Karpas-422 (cell line): ENCODE measurements at regions not wholly inside any gene's neighbourhood (a gene's known extent, or its start where the extent isn't known, plus 50 kb on each side); places are given as distances from the start of the nearest gene placed in this dataset.

ENCODE experiments used
- DNase-seq: peaks from one replicate; pipeline ENCODE4 v3.0.0-alpha.2; 2015
- H2AFZ ChIP-seq: fragments of 200-600 bp; sonication (generic); 2 replicates; pipeline ENCODE4 v1.6.1; 2014; ENCODE audit warnings: antibody characterized with exemption, low read length, mixed read lengths
- H3K27ac ChIP-seq: fragments of 200-600 bp; sonication (generic); 2 replicates; pipeline ENCODE4 v1.5.1; 2014; ENCODE audit warnings: mild to moderate bottlenecking, low read length, moderate library complexity
- H3K27me3 ChIP-seq: fragments of 200-600 bp; sonication (generic); 2 replicates; pipeline ENCODE4 v1.6.1; 2014; ENCODE audit warnings: low read length, mixed read lengths
- H3K36me3 ChIP-seq: fragments of 200-600 bp; sonication (generic); 2 replicates; pipeline ENCODE4 v1.6.1; 2014; ENCODE audit warnings: low read length, mixed read lengths; ENCODE audit not compliant: insufficient read depth
- H3K4me1 ChIP-seq: fragments of 200-600 bp; sonication (generic); 2 replicates; pipeline ENCODE4 v1.6.1; 2014; ENCODE audit warnings: mild to moderate bottlenecking, low read length, mixed read lengths
- H3K4me2 ChIP-seq: fragments of 200-600 bp; sonication (generic); 2 replicates; pipeline ENCODE4 v1.6.1; 2014; ENCODE audit warnings: low read length, low read depth, mild to moderate bottlenecking; ENCODE audit not compliant: poor library complexity, severe bottlenecking
- H3K4me3 ChIP-seq: fragments of 200-600 bp; sonication (generic); 2 replicates; pipeline ENCODE4 v1.5.1; 2014; ENCODE audit warnings: mild to moderate bottlenecking, antibody characterized with exemption, low read length, mixed read lengths
- H3K79me2 ChIP-seq: fragments of 200-600 bp; sonication (generic); 2 replicates; pipeline ENCODE4 v1.6.1; 2014; ENCODE audit warnings: mild to moderate bottlenecking, low read length, mixed read lengths
- H3K9ac ChIP-seq: fragments of 200-600 bp; sonication (generic); 2 replicates; pipeline ENCODE4 v1.6.0; 2014; ENCODE audit warnings: low read length
- H3K9me2 ChIP-seq: fragments of 200-600 bp; sonication (generic), shearing (Covaris generic); replicated peaks from 2 replicates; pipeline ENCODE4 v1.6.0; 2014; ENCODE audit warnings: mild to moderate bottlenecking, low read length, moderate library complexity; ENCODE audit not compliant: insufficient read depth
- H3K9me3 ChIP-seq: fragments of 300-700, 200-600 bp; sonication (generic); 2 replicates; pipeline ENCODE4 v1.6.1; 2014; ENCODE audit warnings: low read length, mixed read lengths
- H4K20me1 ChIP-seq: fragments of 200-600 bp; sonication (generic); 2 replicates; pipeline ENCODE4 v1.6.1; 2014; ENCODE audit warnings: mild to moderate bottlenecking, antibody characterized with exemption, low read length, low read depth; ENCODE audit not compliant: insufficient read depth

DNA sequence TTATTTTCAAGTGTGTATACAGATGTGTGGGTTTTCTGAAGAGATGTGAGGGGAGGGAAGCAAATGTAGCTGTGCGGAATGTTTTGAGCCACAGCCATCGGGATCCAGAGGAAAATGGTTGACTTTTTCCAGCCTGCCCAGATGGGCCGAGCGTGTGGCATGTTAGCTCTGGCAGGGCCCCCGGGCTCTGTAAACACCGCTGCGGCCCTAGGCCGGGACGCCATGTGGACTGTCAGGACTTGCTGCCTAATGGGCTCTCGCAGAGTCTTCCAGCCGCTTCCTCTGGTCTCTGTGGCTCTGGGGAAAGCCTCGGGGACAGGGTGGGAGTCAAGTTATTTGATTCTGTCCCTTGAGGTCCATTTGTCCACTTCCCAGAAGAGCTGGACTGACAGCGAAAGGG is 109.6 kb upstream of the PTCH1 start:
- H3K9ac ChIP-seq = no peak overlapping the region
- H3K4me3 ChIP-seq = no peak overlapping the region
- no peaks in the 10 kb centered on the region for H3K9me3 ChIP-seq
- H3K4me2 ChIP-seq = no peak overlapping the region
- no peak overlapping the region for H3K27ac ChIP-seq
- DNase-seq = no peak
- H4K20me1 ChIP-seq = no peaks in the 10 kb centered on the region
- no peaks in the 10 kb centered on the region for H3K36me3 ChIP-seq
- H3K27me3 ChIP-seq = no peaks in the 10 kb centered on the region
- H3K4me1 ChIP-seq = no peaks in the 10 kb centered on the region
- H2AFZ ChIP-seq = no peak overlapping the region
- H3K79me2 ChIP-seq = no peaks in the 10 kb centered on the region
- H3K9me2 ChIP-seq = no peaks in the 10 kb centered on the region

DNA sequence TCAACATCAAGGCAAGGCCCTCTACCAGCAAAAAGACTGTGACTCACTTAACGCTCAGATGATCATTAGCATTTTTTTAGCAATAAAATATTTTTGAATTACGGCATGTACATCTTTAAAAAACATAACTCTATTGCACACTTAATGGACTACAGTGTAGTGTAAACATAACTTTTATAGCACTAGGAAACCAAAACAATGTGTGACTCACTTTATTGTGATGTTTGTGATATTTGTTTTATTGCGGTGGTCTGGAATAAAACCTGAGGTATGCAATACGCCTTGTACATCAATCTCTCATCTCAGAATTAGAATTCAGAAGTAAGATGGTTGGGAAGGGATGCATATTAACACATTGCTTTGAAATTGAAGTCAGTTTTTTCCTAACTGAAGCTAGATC is 106.9 kb upstream of the PTCH1 start:
- no peak overlapping the region for H3K27ac ChIP-seq
- H3K36me3 ChIP-seq = no peaks in the 10 kb centered on the region
- no peak overlapping the region for H3K4me3 ChIP-seq
- H3K27me3 ChIP-seq = no peaks in the 10 kb centered on the region
- H3K4me2 ChIP-seq = no peak overlapping the region
- no peak for DNase-seq
- no peaks in the 10 kb centered on the region for H3K79me2 ChIP-seq
- no peak overlapping the region for H2AFZ ChIP-seq
- no peaks in the 10 kb centered on the region for H4K20me1 ChIP-seq
- no peak overlapping the region for H3K9ac ChIP-seq
- no peaks in the 10 kb centered on the region for H3K9me3 ChIP-seq
- H3K9me2 ChIP-seq = no peaks in the 10 kb centered on the region
- no peaks in the 10 kb centered on the region for H3K4me1 ChIP-seq

DNA sequence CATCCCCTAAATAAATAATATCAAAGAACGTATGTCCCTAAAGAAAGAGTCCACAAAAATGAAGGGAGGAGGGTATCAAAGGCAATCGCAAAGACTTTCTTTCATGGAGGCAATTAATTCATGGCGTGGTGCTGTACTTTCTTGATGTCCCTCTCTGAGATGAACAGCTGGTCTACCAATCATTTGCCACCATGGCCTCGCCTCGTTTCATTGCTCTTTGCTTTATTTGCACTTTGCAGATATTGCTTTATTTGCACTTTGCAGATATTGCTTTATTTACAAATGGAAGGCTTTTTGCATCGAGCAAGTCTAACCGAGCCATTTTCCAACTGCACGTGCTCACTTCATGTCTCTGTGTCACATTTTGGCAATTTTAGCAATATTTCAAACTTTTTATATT is 104.0 kb upstream of the PTCH1 start:
- Histone ChIP-seq H3K27ac (no peak overlapping the region), H3K9me3 (no peaks in the 10 kb centered on the region), H2AFZ (no peak overlapping the region), H3K4me3 (no peak overlapping the region), H3K4me2 (no peak overlapping the region), H3K36me3 (no peaks in the 10 kb centered on the region), H3K4me1 (no peaks in the 10 kb centered on the region), H3K79me2 (no peaks in the 10 kb centered on the region), H3K27me3 (no peaks in the 10 kb centered on the region), H3K9ac (no peak overlapping the region), H3K9me2 (no peaks in the 10 kb centered on the region), H4K20me1 (no peaks in the 10 kb centered on the region)
- DNase-seq = no peak

DNA sequence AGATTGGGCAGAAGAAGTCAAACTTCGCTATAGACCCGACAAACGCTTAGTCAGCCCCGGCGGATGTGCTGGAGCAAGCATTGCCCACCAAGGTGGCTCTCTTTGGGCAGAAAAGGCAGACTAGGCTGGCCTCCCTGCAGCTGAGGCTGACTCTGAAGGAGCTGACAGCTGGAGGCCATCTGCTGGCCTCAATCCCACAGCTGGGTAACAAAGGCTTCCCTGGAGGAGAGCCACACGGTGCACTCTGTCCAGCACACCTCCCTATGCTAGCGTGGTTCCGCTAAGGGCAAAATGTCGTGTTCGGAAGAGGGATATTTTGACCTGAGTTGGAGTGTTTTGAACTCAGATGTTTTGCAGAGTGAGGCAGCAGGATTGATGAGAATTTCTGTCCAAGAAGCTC is 103.5 kb upstream of the PTCH1 start:
- no peaks in the 10 kb centered on the region for H3K9me2 ChIP-seq
- no peaks in the 10 kb centered on the region for H3K36me3 ChIP-seq
- no peak overlapping the region for H3K27ac ChIP-seq
- no peaks in the 10 kb centered on the region for H3K9me3 ChIP-seq
- H3K27me3 ChIP-seq = no peaks in the 10 kb centered on the region
- H2AFZ ChIP-seq = no peak overlapping the region
- H4K20me1 ChIP-seq = no peaks in the 10 kb centered on the region
- DNase-seq = no peak
- no peak overlapping the region for H3K4me2 ChIP-seq
- no peaks in the 10 kb centered on the region for H3K4me1 ChIP-seq
- no peak overlapping the region for H3K9ac ChIP-seq
- no peak overlapping the region for H3K4me3 ChIP-seq
- no peaks in the 10 kb centered on the region for H3K79me2 ChIP-seq

DNA sequence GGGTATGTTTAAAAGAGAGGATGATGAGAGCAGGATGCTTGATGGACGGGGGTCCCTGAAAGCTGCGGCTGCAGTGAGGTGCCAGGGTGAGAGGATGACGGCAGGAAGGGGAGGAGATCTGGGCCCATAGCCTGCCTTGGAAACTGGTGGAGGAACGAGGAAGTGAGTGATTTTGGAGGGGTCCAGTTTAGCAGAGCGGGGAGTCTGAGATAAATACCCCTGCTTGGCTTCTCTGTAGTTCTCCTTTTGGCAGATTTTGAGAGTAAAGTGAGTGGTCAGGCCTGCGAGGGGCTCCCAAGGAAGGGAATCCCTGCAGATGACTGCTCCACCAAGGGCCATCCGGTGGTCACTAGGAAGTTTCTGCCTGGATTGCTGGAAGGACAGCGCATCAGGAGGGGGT is 98.5 kb upstream of the PTCH1 start:
- DNase-seq = no peak
- Histone ChIP-seq H2AFZ (no peak overlapping the region), H3K79me2 (no peaks in the 10 kb centered on the region), H4K20me1 (no peaks in the 10 kb centered on the region), H3K36me3 (no peaks in the 10 kb centered on the region), H3K9me3 (no peaks in the 10 kb centered on the region), H3K9me2 (no peaks in the 10 kb centered on the region), H3K4me2 (no peak overlapping the region), H3K4me3 (no peak overlapping the region), H3K4me1 (no peaks in the 10 kb centered on the region), H3K9ac (no peak overlapping the region), H3K27me3 (no peaks in the 10 kb centered on the region), H3K27ac (no peak overlapping the region)

DNA sequence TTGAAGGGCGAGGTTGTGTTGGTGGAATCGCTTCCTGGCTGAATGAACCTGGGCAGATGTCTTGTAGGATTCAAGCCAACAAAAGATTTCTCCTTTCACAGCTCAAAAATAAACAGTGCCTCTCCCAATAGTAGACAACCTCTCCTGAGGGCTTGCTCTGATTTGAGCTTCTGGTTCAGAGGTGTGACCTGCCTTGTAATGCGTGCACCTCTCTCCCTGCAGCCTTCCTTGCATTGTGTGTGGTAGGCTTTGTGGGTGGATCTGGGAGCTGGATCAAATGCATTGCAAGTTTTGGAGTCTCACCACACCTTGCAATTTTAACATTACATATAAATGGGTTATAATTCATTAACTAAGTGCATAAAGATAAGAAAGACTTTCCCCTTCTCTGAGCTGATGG is 96.9 kb upstream of the PTCH1 start:
- no peak overlapping the region for H3K9ac ChIP-seq
- no peak overlapping the region for H3K4me2 ChIP-seq
- no peaks in the 10 kb centered on the region for H3K9me2 ChIP-seq
- no peak overlapping the region for H3K27ac ChIP-seq
- no peaks in the 10 kb centered on the region for H3K79me2 ChIP-seq
- H4K20me1 ChIP-seq = no peaks in the 10 kb centered on the region
- H3K4me1 ChIP-seq = no peaks in the 10 kb centered on the region
- no peaks in the 10 kb centered on the region for H3K36me3 ChIP-seq
- H2AFZ ChIP-seq = no peak overlapping the region
- H3K9me3 ChIP-seq = no peaks in the 10 kb centered on the region
- no peak for DNase-seq
- no peak overlapping the region for H3K4me3 ChIP-seq
- H3K27me3 ChIP-seq = no peaks in the 10 kb centered on the region

DNA sequence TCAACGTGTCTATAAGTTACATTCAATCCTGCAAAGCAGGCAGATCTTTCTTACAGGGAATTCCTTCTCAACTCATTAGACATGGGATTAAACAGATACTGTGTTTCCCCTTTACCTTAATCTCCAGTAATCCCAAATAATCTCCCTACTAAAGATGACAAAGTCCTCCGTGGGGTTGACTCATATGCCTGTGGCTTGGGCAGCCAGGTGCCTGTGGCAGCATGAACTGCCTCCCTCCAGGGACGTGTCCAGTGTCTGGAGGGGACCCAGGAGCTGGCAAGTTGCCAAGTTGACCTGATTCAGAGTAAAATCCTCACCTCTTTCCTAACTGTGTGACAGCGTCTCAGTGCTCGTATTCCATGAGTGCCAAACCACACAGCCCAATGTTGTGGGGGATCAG is 94.6 kb upstream of the PTCH1 start:
- no peaks in the 10 kb centered on the region for H3K4me1 ChIP-seq
- no peaks in the 10 kb centered on the region for H4K20me1 ChIP-seq

DNA sequence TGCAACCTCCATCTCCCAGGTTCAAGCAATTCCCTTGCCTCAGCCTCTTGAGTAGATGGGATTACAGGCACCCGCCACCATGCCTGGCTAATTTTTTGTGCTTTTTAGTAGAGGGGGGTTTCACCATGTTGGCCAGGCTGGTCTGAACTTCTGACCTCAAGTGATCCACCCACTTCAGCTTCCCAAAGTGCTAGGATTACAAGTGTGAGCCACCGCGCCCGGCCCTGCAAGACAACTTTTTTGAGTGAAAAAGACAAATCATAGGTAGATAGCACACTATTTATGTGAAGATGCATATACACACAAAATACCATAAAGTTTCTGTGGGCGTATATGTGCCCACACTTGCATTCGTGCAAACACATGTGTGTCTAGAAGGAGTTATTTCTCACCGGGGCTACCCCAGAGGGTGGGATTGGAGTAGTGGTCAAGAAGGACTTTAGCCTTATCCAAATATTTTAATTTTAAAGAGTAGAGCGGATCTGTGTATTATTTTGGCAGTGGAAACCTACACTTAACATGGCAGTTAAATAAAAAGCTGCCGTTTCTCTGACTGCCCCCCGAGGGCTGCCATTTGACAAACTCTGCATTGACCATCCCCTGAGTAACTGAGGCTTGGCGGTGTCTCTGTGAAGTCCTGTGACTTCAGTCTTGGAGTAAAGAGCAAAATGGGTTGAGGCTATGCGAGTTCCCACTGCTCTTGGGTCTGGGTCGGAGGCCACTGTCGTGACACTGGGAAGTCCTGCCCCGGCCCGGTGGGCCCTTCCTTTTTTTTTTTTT is 93.4 kb upstream of the PTCH1 start:
- Histone ChIP-seq H2AFZ (no peak overlapping the region), H3K4me1 (no peaks in the 10 kb centered on the region), H3K79me2 (no peaks in the 10 kb centered on the region), H3K4me3 (no peak overlapping the region), H3K9me3 (no peaks in the 10 kb centered on the region), H3K4me2 (no peak overlapping the region), H3K27ac (no peak overlapping the region), H4K20me1 (no peaks in the 10 kb centered on the region), H3K9ac (no peak overlapping the region), H3K9me2 (no peaks in the 10 kb centered on the region), H3K27me3 (no peaks in the 10 kb centered on the region), H3K36me3 (no peaks in the 10 kb centered on the region)
- no peak for DNase-seq

More for the DNA sequence above, 94.6 kb upstream of the PTCH1 start:
- H3K27me3 ChIP-seq = no peaks in the 10 kb centered on the region
- no peaks in the 10 kb centered on the region for H3K9me2 ChIP-seq
- H3K79me2 ChIP-seq = no peaks in the 10 kb centered on the region
- H3K4me3 ChIP-seq = no peak overlapping the region
- no peak overlapping the region for H2AFZ ChIP-seq
- H3K4me2 ChIP-seq = no peak overlapping the region
- H3K27ac ChIP-seq = no peak overlapping the region
- H3K9ac ChIP-seq = no peak overlapping the region
- H3K36me3 ChIP-seq = no peaks in the 10 kb centered on the region
- DNase-seq = no peak
- H3K9me3 ChIP-seq = no peaks in the 10 kb centered on the region
